GM18868 (cell line): ENCODE measurements at regions not wholly inside any gene's neighbourhood (a gene's known extent, or its start where the extent isn't known, plus 50 kb on each side); places are given as distances from the start of the nearest gene placed in this dataset.

ENCODE experiments used
- ATAC-seq: cut with Tn5 transposase; IDR thresholded peaks from one replicate; pipeline ENCODE4 v1.9.1; 2021; ENCODE audit warnings: mild to moderate bottlenecking, moderate library complexity; ENCODE audit not compliant: unreplicated experiment

DNA sequence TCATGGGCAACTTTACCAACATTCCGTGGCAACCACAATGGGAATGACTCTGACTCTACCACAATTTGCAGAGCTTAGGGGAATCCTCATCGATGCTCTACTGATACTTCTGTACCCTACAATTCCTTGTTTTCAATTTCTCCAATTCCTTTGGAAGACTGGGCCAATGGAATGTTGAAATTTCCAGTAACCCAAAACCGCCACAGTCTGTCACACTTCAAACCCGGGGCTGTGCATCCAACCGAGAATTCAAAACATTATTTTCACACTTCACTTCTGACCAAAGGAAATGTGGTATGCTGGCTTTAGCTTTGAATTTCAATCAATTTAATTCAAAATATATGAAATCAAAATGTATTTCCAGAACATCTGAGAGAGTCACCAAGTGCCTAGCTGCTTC is 951.4 kb downstream of the VRK1 start:
- no peak for ATAC-seq

GRCh38 chr14:97757491-97757890 is 960.3 kb downstream of the VRK1 start:
- ATAC-seq: no peak

- no peak for ATAC-seq
Measured at GRCh38 chr14:97760050-97760449, 962.9 kb downstream of the VRK1 start.

DNA sequence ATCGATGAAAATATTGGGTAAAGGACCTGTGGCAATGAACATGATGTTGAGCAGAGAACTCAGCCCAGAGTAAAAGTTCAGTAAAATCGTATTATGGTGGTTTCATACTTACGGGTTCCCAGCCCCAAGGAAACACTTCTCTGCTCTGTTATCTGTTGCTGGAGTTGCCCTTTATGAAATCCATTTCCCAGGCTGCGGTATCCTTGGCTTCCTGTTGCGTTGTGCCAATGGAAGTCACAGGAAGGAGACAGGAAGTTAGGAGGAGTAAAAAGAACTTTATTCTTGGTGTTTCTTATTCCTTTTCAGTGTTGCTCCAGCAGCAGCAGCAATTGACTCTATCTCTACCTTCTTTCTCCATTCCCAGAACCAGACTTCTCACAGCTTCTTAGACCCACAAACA is 965.2 kb downstream of the VRK1 start:
- ATAC-seq: no peak

DNA sequence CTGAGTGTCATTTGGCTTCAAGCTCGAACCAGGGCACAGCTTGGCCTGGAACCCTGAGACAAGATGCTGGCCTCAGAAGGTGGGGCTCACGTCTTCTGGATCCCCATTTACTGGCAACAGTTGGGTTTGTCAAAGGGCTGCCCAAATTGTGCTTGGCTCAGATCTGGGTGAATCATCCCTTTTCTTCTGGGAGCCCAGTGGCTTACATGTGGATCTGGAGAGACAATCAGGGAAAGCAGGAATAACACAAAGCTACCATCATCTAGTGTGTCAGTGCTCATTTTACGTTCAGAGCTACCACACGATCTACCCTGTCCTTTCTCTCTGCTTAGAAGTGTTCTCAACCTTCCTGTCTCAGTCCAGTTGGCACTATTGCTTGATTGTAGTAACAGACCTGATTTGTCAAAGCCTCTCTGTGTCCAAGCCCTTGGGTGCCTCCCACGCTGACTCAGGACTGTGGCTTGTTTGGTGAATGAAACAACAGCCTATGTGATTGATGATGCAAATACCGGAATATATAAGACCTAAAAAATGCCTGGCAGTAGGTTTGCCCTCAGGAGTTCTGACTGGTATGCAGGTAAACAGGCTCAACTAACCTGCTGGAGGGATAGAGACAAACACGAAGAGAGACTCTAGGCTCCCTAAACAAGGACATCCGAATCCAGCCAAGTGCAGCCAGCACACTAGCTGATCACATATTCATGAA is 974.3 kb downstream of the VRK1 start:
- no peak for ATAC-seq

GRCh38 chr14:97773598-97773997 is 976.4 kb downstream of the VRK1 start:
- no peak for ATAC-seq

DNA sequence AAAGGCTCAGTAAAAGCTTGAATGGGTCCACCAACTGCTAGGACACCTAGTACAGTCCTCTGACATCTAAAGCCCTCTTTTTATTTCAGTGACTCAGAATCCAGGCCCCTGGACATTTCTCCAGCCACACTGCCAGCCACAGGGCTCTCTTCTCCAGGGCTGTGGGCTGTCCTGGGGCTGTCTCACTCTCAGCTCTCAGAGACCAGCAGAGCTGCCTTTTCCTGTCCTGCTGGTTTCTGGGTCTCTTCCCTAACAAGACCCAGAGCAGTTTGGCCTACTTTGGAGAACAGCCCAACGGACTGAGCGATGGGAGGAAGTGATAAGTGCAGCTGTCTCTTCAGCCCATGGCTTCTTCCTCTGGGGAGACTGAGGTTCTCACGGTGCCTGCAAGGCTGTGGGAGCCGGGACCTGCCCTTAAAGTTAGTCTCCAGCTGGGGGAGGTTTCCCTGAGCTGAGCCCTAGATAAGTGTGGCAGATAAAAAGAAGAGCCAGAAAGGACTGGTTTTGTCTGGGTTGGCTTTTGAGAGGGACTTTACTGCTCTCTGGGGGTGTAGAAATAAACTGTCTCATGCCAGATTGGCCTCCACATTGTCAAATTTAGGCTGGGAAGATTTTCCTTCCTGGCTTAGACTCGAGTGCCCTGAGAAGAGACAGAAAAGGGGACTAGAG is 979.8 kb downstream of the VRK1 start:
- no peak for ATAC-seq

- no peak for ATAC-seq
Measured at GRCh38 chr14:97777622-97778355, 980.6 kb downstream of the VRK1 start.

- no peak for ATAC-seq
Measured at GRCh38 chr14:97779140-97779539, 982.0 kb downstream of the VRK1 start.

DNA sequence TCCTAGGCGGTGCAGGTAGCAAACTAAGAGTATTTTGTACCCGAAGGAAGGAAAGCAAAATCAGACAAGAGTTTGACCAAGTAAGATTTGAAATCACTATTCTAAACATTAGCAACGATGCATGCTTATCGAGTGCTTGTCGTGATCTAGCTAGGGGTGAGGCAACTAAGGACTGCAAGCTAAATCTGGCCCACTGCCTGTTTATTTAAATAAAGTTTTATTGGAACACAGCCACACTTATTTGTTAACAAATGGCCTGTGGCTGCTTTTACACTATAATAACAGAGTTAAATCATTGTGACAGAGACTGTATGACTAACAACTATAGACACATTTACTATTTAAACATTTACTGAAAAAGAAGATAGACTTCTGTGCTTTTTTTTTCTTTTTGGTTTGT is 983.6 kb downstream of the VRK1 start:
- ATAC-seq: no peak

DNA sequence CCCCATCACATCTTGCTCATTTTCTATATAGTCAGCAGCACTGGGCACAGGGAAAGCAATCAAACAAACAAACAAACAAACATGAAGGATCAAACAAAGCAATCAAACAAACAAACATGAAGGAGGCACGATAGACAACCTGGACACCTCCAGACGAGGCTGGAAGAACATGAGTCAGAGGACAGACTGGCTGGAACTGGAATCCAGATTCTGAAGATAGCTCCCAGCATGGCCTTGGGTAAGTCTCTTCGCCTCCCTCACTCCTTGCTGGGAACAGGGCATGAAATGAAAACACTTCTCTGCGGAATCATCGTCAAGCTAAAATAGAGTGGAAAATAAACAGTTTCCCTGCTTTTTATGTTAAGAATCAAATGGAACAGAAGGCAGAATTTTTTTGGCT is 984.8 kb downstream of the VRK1 start:
- no peak for ATAC-seq

GRCh38 chr14:97782871-97783414 is 985.8 kb downstream of the VRK1 start:
- ATAC-seq: no peak

DNA sequence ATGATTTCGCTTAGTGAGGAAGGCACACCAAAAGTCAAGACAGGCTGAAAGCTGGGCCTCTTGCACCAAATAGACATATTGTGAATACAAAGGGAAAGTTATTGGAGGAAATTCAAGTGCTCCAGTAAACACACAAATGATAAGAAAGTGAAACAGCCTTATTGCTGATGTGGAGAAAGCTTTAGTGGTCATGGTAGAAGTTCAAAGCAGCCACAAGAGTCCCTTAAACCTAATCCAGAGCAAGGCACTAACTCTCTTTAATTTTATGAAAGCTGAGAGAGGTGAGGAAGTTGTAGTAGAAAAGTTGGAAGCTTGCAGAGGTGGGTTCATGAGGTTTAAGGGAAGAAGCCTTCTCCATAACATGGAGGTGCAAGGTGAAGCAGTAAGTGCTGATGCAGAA is 988.3 kb downstream of the VRK1 start:
- ATAC-seq: no peak

DNA sequence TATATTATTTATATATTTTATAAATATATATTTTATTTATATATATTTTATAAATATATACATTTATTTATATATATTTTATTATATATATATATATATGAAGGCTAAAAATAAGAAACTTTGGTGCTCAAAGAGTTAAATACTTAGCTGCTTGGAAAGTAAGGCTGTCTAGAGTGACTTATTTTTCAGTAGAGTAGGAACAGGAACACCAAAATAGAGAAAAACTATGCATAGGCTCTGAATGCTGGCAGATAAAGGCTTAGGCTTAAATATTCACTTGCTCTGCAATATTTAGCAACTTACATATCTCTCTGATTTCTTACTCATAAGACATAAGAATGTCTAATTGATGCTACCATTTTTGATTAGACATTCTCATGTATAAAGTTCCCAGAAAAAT is 991.2 kb downstream of the VRK1 start:
- ATAC-seq: no peak

- ATAC-seq: no peak
Measured at GRCh38 chr14:97788846-97789526, 991.8 kb downstream of the VRK1 start.

DNA sequence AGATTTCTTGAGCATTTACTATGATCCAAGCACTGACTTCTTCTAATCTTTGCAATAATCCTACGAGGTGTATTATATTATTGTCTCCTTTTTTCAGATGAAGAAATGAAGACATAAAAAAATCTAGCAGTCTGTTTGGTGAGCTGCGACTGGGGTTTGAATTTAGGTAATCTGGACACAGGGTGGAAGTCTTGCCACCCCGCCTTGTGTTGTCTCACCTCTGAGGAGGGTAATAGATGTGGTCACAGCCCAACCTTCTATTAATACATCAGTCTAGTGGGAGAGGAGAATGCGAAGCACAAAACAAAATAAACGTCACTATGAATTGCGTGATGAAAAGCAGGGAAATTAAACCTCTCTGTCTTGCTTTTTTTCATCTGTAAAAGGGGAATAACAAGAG is 993.9 kb downstream of the VRK1 start:
- no peak for ATAC-seq

DNA sequence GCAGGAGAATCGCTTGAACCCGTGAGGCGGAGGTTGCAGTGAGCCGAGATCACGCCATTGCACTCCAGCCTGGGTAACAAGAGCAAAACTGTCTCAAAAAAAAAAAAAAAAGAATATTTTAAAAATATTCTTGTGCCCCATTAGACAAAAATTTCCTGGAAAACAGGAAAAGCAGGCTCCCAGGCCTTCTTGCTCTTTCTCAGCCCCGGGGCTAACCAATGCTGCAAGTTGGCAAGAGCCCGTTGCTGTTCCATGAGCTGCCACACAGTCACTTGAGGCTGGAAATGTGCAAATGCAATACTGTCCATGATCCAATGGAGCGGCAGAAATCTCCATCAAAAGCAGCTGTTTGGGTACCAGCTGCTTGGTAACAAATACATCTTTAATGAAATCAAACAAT is 994.7 kb downstream of the VRK1 start:
- no peak for ATAC-seq

DNA sequence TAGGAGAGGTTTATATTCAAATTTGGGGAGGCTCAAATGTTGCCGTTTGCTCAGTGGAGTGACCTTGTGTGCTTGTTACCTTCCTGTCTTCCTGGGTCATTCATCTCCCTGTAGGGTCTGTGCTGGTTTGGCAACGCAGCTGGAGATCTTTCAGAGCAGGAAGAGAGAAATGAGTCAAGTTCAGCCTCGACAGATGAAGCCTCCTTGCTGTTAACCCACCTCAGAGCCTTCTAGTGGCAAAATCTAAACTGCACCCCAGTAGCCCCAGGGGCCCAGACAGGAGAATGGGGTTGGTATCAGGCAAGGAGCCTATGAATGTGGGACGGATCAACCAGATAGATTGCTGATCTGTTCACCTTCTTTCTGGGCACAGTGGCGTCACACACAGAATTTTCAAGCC is 999.3 kb downstream of the VRK1 start:
- no peak for ATAC-seq

DNA sequence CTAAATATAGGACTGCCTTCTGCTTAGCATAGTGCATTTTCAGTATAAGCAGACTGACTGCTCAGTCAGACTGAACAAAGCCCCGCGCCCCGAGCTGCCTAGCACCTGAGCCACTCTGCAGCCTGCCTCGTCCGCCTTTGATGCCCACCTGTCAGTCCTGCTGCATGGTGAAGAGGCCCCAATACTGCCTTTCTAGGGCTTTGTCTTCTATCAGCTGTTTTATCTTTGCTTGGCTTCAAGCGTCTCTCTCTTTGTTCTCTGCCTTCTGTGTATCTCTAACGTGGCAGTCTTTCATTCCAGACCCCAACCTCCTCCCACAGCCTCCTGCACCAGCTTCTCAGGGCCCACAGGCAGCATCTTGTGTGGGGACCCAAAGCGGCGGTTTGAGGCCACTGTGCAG is 1001.0 kb downstream of the VRK1 start:
- no peak for ATAC-seq

GRCh38 chr14:97802430-97803373 is 1005.5 kb downstream of the VRK1 start:
- no peak for ATAC-seq
